Brain pericyte (primary cell): ENCODE measurements at regions not wholly inside any gene's neighbourhood (a gene's known extent, or its start where the extent isn't known, plus 50 kb on each side); places are given as distances from the start of the nearest gene placed in this dataset.

ENCODE experiments used
- DNase-seq: peaks from one replicate; pipeline ENCODE4 v3.0.0-alpha.2; 2012; ENCODE audit warnings: low read depth, low spot score

GRCh38 chr15:96390986-96391385, 60.5 kb downstream of the NR2F2 start:
- DNase-seq: no peak

- no peak for DNase-seq
Measured at GRCh38 chr15:96392380-96393208, 62.1 kb downstream of the NR2F2 start.

GRCh38 chr15:96393209-96393513, 62.7 kb downstream of the NR2F2 start:
- no peak for DNase-seq

- no peak for DNase-seq
Measured at GRCh38 chr15:96395687-96396086, 65.2 kb downstream of the NR2F2 start.

- no peak for DNase-seq
Measured at GRCh38 chr15:96398776-96399175, 68.3 kb downstream of the NR2F2 start.

GRCh38 chr15:96402403-96402802, 71.9 kb downstream of the NR2F2 start:
- no peak for DNase-seq

- DNase-seq: no peak
Measured at GRCh38 chr15:96403071-96403470, 72.6 kb downstream of the NR2F2 start.

- no peak for DNase-seq
Measured at GRCh38 chr15:96403932-96404331, 73.4 kb downstream of the NR2F2 start.

- no peak for DNase-seq
Measured at GRCh38 chr15:96404560-96404959, 74.1 kb downstream of the NR2F2 start.

- no peak for DNase-seq
Measured at GRCh38 chr15:96406291-96406690, 75.8 kb downstream of the NR2F2 start.

- no peak for DNase-seq
Measured at GRCh38 chr15:96406701-96407100, 76.2 kb downstream of the NR2F2 start.

GRCh38 chr15:96407482-96407881, 77.0 kb downstream of the NR2F2 start:
- no peak for DNase-seq

- DNase-seq: no peak
Measured at GRCh38 chr15:96408591-96409183, 78.2 kb downstream of the NR2F2 start.

GRCh38 chr15:96409215-96410138, 79.0 kb downstream of the NR2F2 start:
- DNase-seq: no peak

GRCh38 chr15:96410175-96411055, 79.9 kb downstream of the NR2F2 start:
- no peak for DNase-seq

GRCh38 chr15:96411056-96412031, 80.8 kb downstream of the NR2F2 start:
- no peak for DNase-seq

GRCh38 chr15:96412045-96412905, 81.8 kb downstream of the NR2F2 start:
- no peak for DNase-seq

- no peak for DNase-seq
Measured at GRCh38 chr15:96412906-96413231, 82.4 kb downstream of the NR2F2 start.

GRCh38 chr15:96413657-96414056, 83.2 kb downstream of the NR2F2 start:
- DNase-seq: no peak
